BE2C (cell line): ENCODE measurements at regions not wholly inside any gene's neighbourhood (a gene's known extent, or its start where the extent isn't known, plus 50 kb on each side); places are given as distances from the start of the nearest gene placed in this dataset.

Experiments
- DNase-seq: peaks from one replicate; pipeline ENCODE4 v3.0.0-alpha.2; 2020
- H3K27me3 ChIP-seq: fragments of 250-450 bp; sonication (Bioruptor Pico); 2 replicates; pipeline ENCODE4 v1.5.1; 2020; ENCODE audit warnings: mild to moderate bottlenecking
- H3K36me3 ChIP-seq: fragments of 250-450 bp; sonication (Bioruptor Pico); 2 replicates; pipeline ENCODE4 v1.5.1; 2020; ENCODE audit warnings: mild to moderate bottlenecking
- H3K4me1 ChIP-seq: fragments of 250-450 bp; sonication (Bioruptor Pico); 2 replicates; pipeline ENCODE4 v1.5.1; 2020
- H3K4me3 ChIP-seq: 2 replicates; pipeline ENCODE4 v1.5.1; 2011; ENCODE audit warnings: low read depth, low read length
- H3K9me3 ChIP-seq: fragments of 250-450 bp; sonication (Bioruptor Pico); 2 replicates; pipeline ENCODE4 v1.5.1; 2020
- CTCF ChIP-seq: IDR thresholded peaks from 2 replicates; pipeline ENCODE4 v1.5.1; 2012; ENCODE audit warnings: mild to moderate bottlenecking, low read depth, low read length

DNA sequence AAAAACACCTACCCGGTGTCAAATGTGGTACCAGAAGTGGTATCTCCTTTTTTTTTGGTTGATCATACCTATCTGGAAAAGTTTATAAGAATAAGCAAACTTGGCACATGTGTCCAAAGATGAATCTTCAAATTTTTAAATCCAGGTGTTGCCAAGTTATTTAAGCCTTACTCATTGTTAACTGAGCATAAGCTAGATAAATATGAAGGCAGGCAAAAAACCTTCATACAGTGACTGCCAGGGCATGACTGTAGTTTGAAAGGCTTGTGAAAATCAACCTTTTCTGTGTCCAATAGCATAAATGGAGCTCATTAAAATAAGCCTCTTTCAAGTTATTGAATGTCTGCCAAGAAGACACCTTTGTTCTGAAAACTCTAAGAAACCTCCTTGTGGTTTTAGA is 699.2 kb downstream of the DOK5 start:
- H3K4me3 ChIP-seq = no peak overlapping the region
- H3K4me1 ChIP-seq = peaks cover 6% of the 10 kb centered on the region; the same call in 1 of the 2 replicates
- H3K36me3 ChIP-seq = no peaks in the 10 kb centered on the region
- no peaks in the 10 kb centered on the region for H3K27me3 ChIP-seq
- H3K9me3 ChIP-seq = no peaks in the 10 kb centered on the region
- no peak for DNase-seq
- TF ChIP-seq CTCF = no peak

DNA sequence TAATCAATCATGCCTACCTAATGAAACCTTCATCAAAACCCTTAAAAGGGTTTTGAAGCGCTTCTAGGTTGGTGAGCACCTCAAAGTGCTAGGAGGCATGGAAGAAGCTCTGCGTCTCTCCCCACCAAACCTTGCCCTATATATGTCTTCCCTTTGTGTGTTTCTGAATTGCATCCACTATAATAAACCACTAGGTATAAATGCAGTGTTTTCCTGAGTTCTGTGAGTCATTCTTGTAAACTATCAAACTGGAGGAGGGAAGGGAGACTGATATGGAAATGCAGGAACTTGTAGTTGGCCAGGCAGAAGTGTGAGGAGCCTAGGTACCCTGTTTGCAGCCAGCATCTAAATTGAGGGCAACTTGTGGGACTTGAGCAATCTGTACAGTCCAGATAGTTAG is 698.8 kb downstream of the DOK5 start:
- Histone ChIP-seq H3K9me3 (no peaks in the 10 kb centered on the region), H3K4me1 (peaks cover 6% of the 10 kb centered on the region; the same call in 1 of the 2 replicates), H3K4me3 (no peak overlapping the region), H3K27me3 (no peaks in the 10 kb centered on the region), H3K36me3 (no peaks in the 10 kb centered on the region)
- no peak for DNase-seq
- no peak for TF ChIP-seq CTCF

DNA sequence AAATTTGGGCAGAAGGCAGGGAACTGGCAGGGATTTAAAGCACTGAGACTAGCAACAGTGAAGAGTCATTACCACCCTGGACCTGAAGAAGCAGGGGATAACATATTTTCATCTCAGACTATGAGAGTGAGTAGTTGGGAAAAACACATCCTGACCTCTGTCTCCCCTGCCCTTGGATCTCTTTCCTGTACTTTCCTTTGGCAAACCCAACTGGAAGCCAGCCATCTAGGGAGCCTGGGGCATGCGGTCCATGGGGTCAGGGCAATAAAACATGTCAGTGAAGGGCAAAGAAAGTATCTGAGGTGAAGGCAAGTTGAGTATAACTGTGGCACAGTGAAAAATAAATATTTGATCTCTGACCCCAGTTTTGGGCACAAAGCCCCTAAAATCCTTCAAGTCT is 698.2 kb downstream of the DOK5 start:
- H3K4me1 ChIP-seq = peaks cover 6% of the 10 kb centered on the region; the same call in 1 of the 2 replicates
- TF ChIP-seq CTCF = no peak
- no peaks in the 10 kb centered on the region for H3K27me3 ChIP-seq
- H3K9me3 ChIP-seq = no peaks in the 10 kb centered on the region
- no peaks in the 10 kb centered on the region for H3K36me3 ChIP-seq
- no peak overlapping the region for H3K4me3 ChIP-seq
- DNase-seq = no peak

- Histone ChIP-seq H3K27me3 (no peaks in the 10 kb centered on the region), H3K9me3 (no peaks in the 10 kb centered on the region), H3K4me3 (no peak overlapping the region), H3K4me1 (no peaks in the 10 kb centered on the region), H3K36me3 (no peaks in the 10 kb centered on the region)
- no peak for TF ChIP-seq CTCF
- no peak for DNase-seq
These were observed 697.1 kb downstream of the DOK5 start for GRCh38 chr20:55172310-55173002.

DNA sequence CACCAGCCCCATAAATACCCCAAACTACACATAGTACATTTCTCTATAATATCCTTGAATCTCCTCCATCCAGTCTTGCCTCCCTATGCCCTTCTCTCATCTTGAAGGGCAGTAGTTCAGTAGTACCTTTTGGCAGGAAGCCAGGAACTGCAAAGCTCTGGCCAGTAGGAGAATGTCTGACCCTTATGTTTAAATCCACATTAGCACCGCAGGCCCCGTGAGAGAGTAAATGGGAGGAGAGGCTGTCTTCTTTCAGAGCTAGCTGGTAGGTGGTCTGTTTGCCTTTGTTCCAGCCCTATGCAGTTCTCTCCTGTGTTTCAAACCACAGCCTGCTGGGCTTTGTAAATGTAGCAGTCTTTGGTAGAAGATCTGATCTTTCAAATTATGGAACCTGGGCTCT is 690.7 kb downstream of the DOK5 start:
- Histone ChIP-seq H3K4me1 (peaks cover 11% of the 10 kb centered on the region), H3K4me3 (no peak overlapping the region), H3K9me3 (no peaks in the 10 kb centered on the region), H3K27me3 (no peaks in the 10 kb centered on the region), H3K36me3 (no peaks in the 10 kb centered on the region)
- TF ChIP-seq CTCF = no peak
- peak; percentile 17 for DNase-seq

DNA sequence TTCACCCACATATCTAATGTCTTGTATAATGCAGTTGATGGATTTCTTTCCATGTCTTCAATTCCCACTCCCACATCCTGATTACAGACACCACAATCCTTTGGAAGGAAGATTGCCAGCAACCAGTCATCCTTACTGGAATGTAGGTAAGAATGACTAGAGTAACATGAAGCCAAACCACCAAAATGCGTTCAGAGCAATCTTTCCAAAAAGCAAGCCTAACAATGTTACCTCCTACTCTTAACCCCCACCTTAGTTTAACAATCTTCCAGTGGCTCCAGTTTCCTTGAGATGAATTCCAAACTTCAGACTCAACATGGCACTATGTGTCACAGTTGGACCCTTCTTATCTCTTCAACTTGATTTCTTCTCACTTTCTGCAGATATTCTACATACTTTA is 685.6 kb downstream of the DOK5 start:
- DNase-seq = no peak
- Histone ChIP-seq H3K36me3 (no peaks in the 10 kb centered on the region), H3K4me3 (no peak overlapping the region), H3K9me3 (no peaks in the 10 kb centered on the region), H3K4me1 (peaks cover 9% of the 10 kb centered on the region), H3K27me3 (no peaks in the 10 kb centered on the region)
- TF ChIP-seq CTCF = no peak
